Loucy (cell line): ENCODE measurements at regions not wholly inside any gene's neighbourhood (a gene's known extent, or its start where the extent isn't known, plus 50 kb on each side); places are given as distances from the start of the nearest gene placed in this dataset.

ENCODE experiments used
- H2AFZ ChIP-seq: fragments of 200-600 bp; sonication (generic); 2 replicates; pipeline ENCODE4 v1.6.0; 2016; ENCODE audit warnings: antibody characterized with exemption, mild to moderate bottlenecking, low read length, moderate library complexity
- H3F3A ChIP-seq: fragments of 200-600 bp; 2 replicates; pipeline ENCODE4 v1.6.0; 2016; ENCODE audit warnings: antibody characterized with exemption, low read depth, mild to moderate bottlenecking
- H3K27me3 ChIP-seq: fragments of 200-600 bp; sonication (generic); 2 replicates; pipeline ENCODE4 v1.6.1; 2014; ENCODE audit warnings: low read length, mild to moderate bottlenecking; ENCODE audit not compliant: insufficient read depth, poor library complexity, severe bottlenecking
- H3K36me3 ChIP-seq: fragments of 200-600 bp; sonication (generic); 2 replicates; pipeline ENCODE4 v1.6.1; 2016; ENCODE audit warnings: low read length; ENCODE audit not compliant: insufficient read depth
- H3K4me1 ChIP-seq: fragments of 200-600 bp; sonication (generic); 2 replicates; pipeline ENCODE4 v1.5.1; 2014; ENCODE audit warnings: low read length, mild to moderate bottlenecking; ENCODE audit not compliant: insufficient read depth, poor library complexity, severe bottlenecking
- H3K4me2 ChIP-seq: fragments of 200-600 bp; sonication (generic); 2 replicates; pipeline ENCODE4 v1.6.0; 2014; ENCODE audit warnings: antibody characterized with exemption, low read length, low read depth, mild to moderate bottlenecking; ENCODE audit not compliant: poor library complexity, severe bottlenecking
- H3K4me3 ChIP-seq: fragments of 200-600 bp; sonication (generic); 2 replicates; pipeline ENCODE4 v1.5.1; 2014; ENCODE audit warnings: low read length, mild to moderate bottlenecking, mixed read lengths; ENCODE audit not compliant: poor library complexity, severe bottlenecking
- H3K79me2 ChIP-seq: fragments of 200-600 bp; sonication (generic); 2 replicates; pipeline ENCODE4 v1.6.1; 2014; ENCODE audit warnings: low read length; ENCODE audit not compliant: insufficient read depth
- H3K9ac ChIP-seq: fragments of 200-600 bp; sonication (generic); 2 replicates; pipeline ENCODE4 v1.6.0; 2014; ENCODE audit warnings: mild to moderate bottlenecking, low read depth, low read length, moderate library complexity; ENCODE audit not compliant: poor library complexity, severe bottlenecking
- H3K9me2 ChIP-seq: fragments of 200-600 bp; sonication (generic); replicated peaks from 2 replicates; pipeline ENCODE4 v1.6.1; 2016; ENCODE audit warnings: low read depth, low read length, mixed read lengths
- H3K9me3 ChIP-seq: fragments of 200-600 bp; sonication (generic); 2 replicates; pipeline ENCODE4 v1.6.1; 2014; ENCODE audit warnings: mild to moderate bottlenecking, antibody characterized with exemption, low read length, low read depth; ENCODE audit not compliant: insufficient read depth
- H4K20me1 ChIP-seq: fragments of 200-600 bp; sonication (generic); 2 replicates; pipeline ENCODE4 v1.6.0; 2014; ENCODE audit warnings: antibody characterized with exemption, low read length, mild to moderate bottlenecking; ENCODE audit not compliant: insufficient read depth, poor library complexity, severe bottlenecking
- CTCF ChIP-seq: fragments of 200-600 bp; sonication (generic); conservative IDR thresholded peaks from 2 replicates; pipeline ENCODE4 v1.5.1; 2014; ENCODE audit warnings: mild to moderate bottlenecking, antibody characterized with exemption, low read length
- EZH2phosphoT487 ChIP-seq: fragments of 200-600 bp; IDR thresholded peaks from 2 replicates; pipeline ENCODE4 v1.6.1; 2018; ENCODE audit warnings: antibody characterized with exemption, mild to moderate bottlenecking, moderate library complexity, borderline replicate concordance

GRCh38 chr7:123303926-123304325 is 104.2 kb upstream of the SLC13A1 start:
- TF ChIP-seq CTCF (no peak), EZH2phosphoT487 (no peak)
- no peak overlapping the region for H3K9ac ChIP-seq
- H3K36me3 ChIP-seq, result no peaks in the 10 kb centered on the region
- H3K4me3 ChIP-seq, result no peak overlapping the region
- no peaks in the 10 kb centered on the region for H3F3A ChIP-seq
- no peaks in the 10 kb centered on the region for H3K79me2 ChIP-seq
- no peaks in the 10 kb centered on the region for H3K27me3 ChIP-seq
- no peak overlapping the region for H2AFZ ChIP-seq
- no peaks in the 10 kb centered on the region for H3K9me2 ChIP-seq
- no peaks in the 10 kb centered on the region for H3K4me1 ChIP-seq
- no peak overlapping the region for H3K4me2 ChIP-seq
- no peaks in the 10 kb centered on the region for H3K9me3 ChIP-seq
- H4K20me1 ChIP-seq, result no peaks in the 10 kb centered on the region

GRCh38 chr7:123296965-123297364 is 97.2 kb upstream of the SLC13A1 start:
- Histone ChIP-seq H3K9me3 (no peaks in the 10 kb centered on the region), H3F3A (no peaks in the 10 kb centered on the region), H3K79me2 (no peaks in the 10 kb centered on the region), H3K36me3 (no peaks in the 10 kb centered on the region), H3K9ac (no peak overlapping the region), H3K9me2 (no peaks in the 10 kb centered on the region), H3K27me3 (no peaks in the 10 kb centered on the region), H4K20me1 (no peaks in the 10 kb centered on the region), H2AFZ (no peak overlapping the region), H3K4me1 (no peaks in the 10 kb centered on the region), H3K4me3 (no peak overlapping the region), H3K4me2 (no peak overlapping the region)
- TF ChIP-seq EZH2phosphoT487 (no peak), CTCF (no peak)

GRCh38 chr7:123293710-123294109 is 93.9 kb upstream of the SLC13A1 start:
- Histone ChIP-seq H3K9me3 (no peaks in the 10 kb centered on the region), H3K4me1 (no peaks in the 10 kb centered on the region), H3K36me3 (no peaks in the 10 kb centered on the region), H3K79me2 (no peaks in the 10 kb centered on the region), H3K27me3 (no peaks in the 10 kb centered on the region), H3K4me3 (no peak overlapping the region), H4K20me1 (no peaks in the 10 kb centered on the region), H3F3A (no peaks in the 10 kb centered on the region), H3K9me2 (no peaks in the 10 kb centered on the region), H2AFZ (no peak overlapping the region), H3K9ac (no peak overlapping the region), H3K4me2 (no peak overlapping the region)
- TF ChIP-seq EZH2phosphoT487 (no peak), CTCF (no peak)
